ENCODE measurements at regions not wholly inside any gene's neighbourhood (a gene's known extent, or its start where the extent isn't known, plus 50 kb on each side); places are given as distances from the start of the nearest gene placed in this dataset.

GRCh38 chr6:14194483-14194882 is 76.9 kb downstream of the CD83 start:
- DNase-seq (ENCODE audit: low read depth in 1 of 2, low spot score in 1 of 2) = no peak
- Histone ChIP-seq H3K27ac (replicated peaks) (no peak overlapping the region), H3K4me3 (replicated peaks; ENCODE audit: insufficient read depth, low read length) (no peak overlapping the region), H3K27me3 (ENCODE audit: insufficient read depth, poor library complexity, severe bottlenecking) (no peaks in the 10 kb centered on the region)
- TF ChIP-seq POLR2AphosphoS5 (IDR thresholded peaks at IDR 0.05; ENCODE audit: low read depth) (no peak), SPI1 (IDR thresholded peaks at IDR 0.05; ENCODE audit: borderline replicate concordance, low read depth) (no peak), CTCF (IDR thresholded peaks at IDR 0.05; ENCODE audit: insufficient read depth, low read length) (no peak), REST (IDR thresholded peaks at IDR 0.05; ENCODE audit: insufficient replicate concordance, low read depth) (no peak), GABPA (IDR thresholded peaks at IDR 0.05; ENCODE audit: low read depth) (no peak)

GRCh38 chr6:14194976-14195375 is 77.4 kb downstream of the CD83 start:
- TF ChIP-seq CTCF (IDR thresholded peaks at IDR 0.05; ENCODE audit: insufficient read depth, low read length) (no peak), REST (IDR thresholded peaks at IDR 0.05; ENCODE audit: insufficient replicate concordance, low read depth) (no peak), POLR2AphosphoS5 (IDR thresholded peaks at IDR 0.05; ENCODE audit: low read depth) (no peak), GABPA (IDR thresholded peaks at IDR 0.05; ENCODE audit: low read depth) (no peak), SPI1 (IDR thresholded peaks at IDR 0.05; ENCODE audit: borderline replicate concordance, low read depth) (no peak)
- no peak overlapping the region for H3K4me3 ChIP-seq (replicated peaks; ENCODE audit: insufficient read depth, low read length)
- DNase-seq (ENCODE audit: low read depth in 1 of 2, low spot score in 1 of 2) = no peak
- H3K27ac ChIP-seq (replicated peaks) = no peak overlapping the region
- H3K27me3 ChIP-seq (ENCODE audit: insufficient read depth, poor library complexity, severe bottlenecking) = no peaks in the 10 kb centered on the region

GRCh38 chr6:14196026-14196425 is 78.5 kb downstream of the CD83 start:
- Histone ChIP-seq H3K27me3 (ENCODE audit: insufficient read depth, poor library complexity, severe bottlenecking) (no peaks in the 10 kb centered on the region), H3K4me3 (replicated peaks; ENCODE audit: insufficient read depth, low read length) (no peak overlapping the region), H3K27ac (replicated peaks) (no peak overlapping the region)
- no peak for DNase-seq (ENCODE audit: low read depth in 1 of 2, low spot score in 1 of 2)
- TF ChIP-seq GABPA (IDR thresholded peaks at IDR 0.05; ENCODE audit: low read depth) = no peak
- TF ChIP-seq SPI1 (IDR thresholded peaks at IDR 0.05; ENCODE audit: borderline replicate concordance, low read depth) = no peak
- no peak for TF ChIP-seq REST (IDR thresholded peaks at IDR 0.05; ENCODE audit: insufficient replicate concordance, low read depth)
- no peak for TF ChIP-seq CTCF (IDR thresholded peaks at IDR 0.05; ENCODE audit: insufficient read depth, low read length)
- TF ChIP-seq POLR2AphosphoS5 (IDR thresholded peaks at IDR 0.05; ENCODE audit: low read depth) = no peak

All from HL-60 (cell line).